Neural progenitor cell (in vitro differentiated cells): ENCODE measurements at regions not wholly inside any gene's neighbourhood (a gene's known extent, or its start where the extent isn't known, plus 50 kb on each side); places are given as distances from the start of the nearest gene placed in this dataset.

Source experiments
- DNase-seq: peaks from one replicate; pipeline ENCODE4 v3.0.0-alpha.2; 2016; ENCODE audit warnings: low spot score
- H2AFZ ChIP-seq: fragments of 200-600 bp; sonication (generic); replicated peaks from 2 replicates; pipeline ENCODE4 v1.6.1; 2016; ENCODE audit warnings: antibody characterized with exemption
- H3F3A ChIP-seq: fragments of 200-600 bp; sonication (generic); 2 replicates; pipeline ENCODE4 v1.6.1; 2016; ENCODE audit warnings: antibody characterized with exemption, low read depth
- H3K27ac ChIP-seq: fragments of 200-600 bp; sonication (generic); 2 replicates; pipeline ENCODE4 v1.5.1; 2016; ENCODE audit warnings: mild to moderate bottlenecking
- H3K27me3 ChIP-seq: fragments of 200-600 bp; sonication (generic); 2 replicates; pipeline ENCODE4 v1.6.1; 2016; ENCODE audit warnings: mild to moderate bottlenecking, moderate library complexity
- H3K36me3 ChIP-seq: fragments of 200-600 bp; sonication (generic); 2 replicates; pipeline ENCODE4 v1.5.1; 2016
- H3K4me1 ChIP-seq: fragments of 200-600 bp; sonication (generic); 2 replicates; pipeline ENCODE4 v1.6.1; 2016; ENCODE audit warnings: mixed run types
- H3K4me2 ChIP-seq: fragments of 200-600 bp; sonication (generic); 2 replicates; pipeline ENCODE4 v1.6.1; 2016
- H3K4me3 ChIP-seq: fragments of 200-600 bp; sonication (generic); 2 replicates; pipeline ENCODE4 v1.5.1; 2016
- H3K79me2 ChIP-seq: fragments of 200-600 bp; sonication (generic); 2 replicates; pipeline ENCODE4 v1.6.1; 2016; ENCODE audit warnings: low read depth
- H3K9ac ChIP-seq: fragments of 200-600 bp; sonication (generic); 2 replicates; pipeline ENCODE4 v1.6.1; 2016
- H3K9me3 ChIP-seq: fragments of 200-600 bp; sonication (generic); 2 replicates; pipeline ENCODE4 v1.5.1; 2016; ENCODE audit warnings: low read depth
- H4K20me1 ChIP-seq: fragments of 200-600 bp; sonication (generic); 2 replicates; pipeline ENCODE4 v1.6.1; 2016; ENCODE audit warnings: low read depth
- H3K27ac Mint-ChIP-seq: 3 replicates; pipeline ENCODE4 v1.8.0; 2021; ENCODE audit warnings: mixed read lengths
- H3K27me3 Mint-ChIP-seq: 2 replicates; pipeline ENCODE4 v1.8.0; 2022; ENCODE audit warnings: low read depth, mild to moderate bottlenecking, inconsistent platforms, moderate library complexity, mixed read lengths; ENCODE audit not compliant: insufficient read depth
- H3K36me3 Mint-ChIP-seq: 3 replicates; pipeline ENCODE4 v1.8.0; 2021; ENCODE audit warnings: mixed read lengths
- H3K4me1 Mint-ChIP-seq: 3 replicates; pipeline ENCODE4 v1.8.0; 2021; ENCODE audit warnings: mixed read lengths
- H3K4me3 Mint-ChIP-seq: 3 replicates; pipeline ENCODE4 v1.8.0; 2021; ENCODE audit warnings: mild to moderate bottlenecking, moderate library complexity, mixed read lengths
- H3K9me3 Mint-ChIP-seq: 3 replicates; pipeline ENCODE4 v1.8.0; 2020; ENCODE audit warnings: mixed read lengths
- EZH2 ChIP-seq: fragments of 200-600 bp; sonication (generic); IDR thresholded peaks from 2 replicates; pipeline ENCODE4 v1.6.1; 2017; ENCODE audit warnings: antibody characterized with exemption, mild to moderate bottlenecking, moderate library complexity
- EZH2phosphoT487 ChIP-seq: fragments of 200-600 bp; sonication (generic); IDR thresholded peaks from 2 replicates; pipeline ENCODE4 v1.6.1; 2017; ENCODE audit warnings: antibody characterized with exemption
- TF ChIP-seq, protein P1 (sequence below): fragments of 200-600 bp; sonication (generic); IDR thresholded peaks from 2 replicates; pipeline ENCODE4 v1.5.1; 2017; ENCODE audit warnings: antibody characterized with exemption, mild to moderate bottlenecking

DNA sequence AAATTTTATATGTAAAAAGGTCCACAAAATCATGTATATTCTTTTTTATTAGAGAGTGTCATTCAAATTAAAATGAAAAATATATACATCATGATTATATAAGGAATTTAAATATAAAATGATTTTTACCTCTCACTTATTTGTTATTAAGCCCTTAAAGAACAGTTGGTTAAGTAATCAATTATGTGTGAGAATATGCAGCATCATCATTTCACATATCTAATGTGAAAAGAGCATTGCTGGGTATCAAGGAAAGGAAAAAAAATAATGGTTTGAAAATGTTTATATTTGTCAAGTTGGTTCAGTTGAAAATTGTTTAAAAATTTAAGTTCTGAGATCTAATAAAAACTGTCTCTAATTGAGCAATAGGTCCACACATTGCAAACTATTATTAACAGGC, 363.6 kb upstream of the GRM3 start:
- Histone ChIP-seq H3F3A (no peaks in the 10 kb centered on the region), H3K27me3 (no peaks in the 10 kb centered on the region), H3K9me3 (no peaks in the 10 kb centered on the region), H3K9ac (no peak overlapping the region), H3K79me2 (no peaks in the 10 kb centered on the region), H3K27ac (no peak overlapping the region), H3K4me2 (no peak overlapping the region), H3K4me3 (no peak overlapping the region), H3K4me1 (no peaks in the 10 kb centered on the region), H3K36me3 (no peaks in the 10 kb centered on the region), H2AFZ (no peak overlapping the region), H4K20me1 (no peaks in the 10 kb centered on the region)
- no peaks in the 10 kb centered on the region for H3K4me1 Mint-ChIP-seq
- no peaks in the 10 kb centered on the region for H3K36me3 Mint-ChIP-seq
- no peaks in the 10 kb centered on the region for H3K27me3 Mint-ChIP-seq
- H3K9me3 Mint-ChIP-seq: peaks cover 4% of the 10 kb centered on the region
- no peak for DNase-seq
- H3K4me3 Mint-ChIP-seq: no peak overlapping the region
- TF ChIP-seq, protein P1, sequence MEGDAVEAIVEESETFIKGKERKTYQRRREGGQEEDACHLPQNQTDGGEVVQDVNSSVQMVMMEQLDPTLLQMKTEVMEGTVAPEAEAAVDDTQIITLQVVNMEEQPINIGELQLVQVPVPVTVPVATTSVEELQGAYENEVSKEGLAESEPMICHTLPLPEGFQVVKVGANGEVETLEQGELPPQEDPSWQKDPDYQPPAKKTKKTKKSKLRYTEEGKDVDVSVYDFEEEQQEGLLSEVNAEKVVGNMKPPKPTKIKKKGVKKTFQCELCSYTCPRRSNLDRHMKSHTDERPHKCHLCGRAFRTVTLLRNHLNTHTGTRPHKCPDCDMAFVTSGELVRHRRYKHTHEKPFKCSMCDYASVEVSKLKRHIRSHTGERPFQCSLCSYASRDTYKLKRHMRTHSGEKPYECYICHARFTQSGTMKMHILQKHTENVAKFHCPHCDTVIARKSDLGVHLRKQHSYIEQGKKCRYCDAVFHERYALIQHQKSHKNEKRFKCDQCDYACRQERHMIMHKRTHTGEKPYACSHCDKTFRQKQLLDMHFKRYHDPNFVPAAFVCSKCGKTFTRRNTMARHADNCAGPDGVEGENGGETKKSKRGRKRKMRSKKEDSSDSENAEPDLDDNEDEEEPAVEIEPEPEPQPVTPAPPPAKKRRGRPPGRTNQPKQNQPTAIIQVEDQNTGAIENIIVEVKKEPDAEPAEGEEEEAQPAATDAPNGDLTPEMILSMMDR: no peak
- no peak for TF ChIP-seq EZH2phosphoT487
- TF ChIP-seq EZH2: no peak
- H3K27ac Mint-ChIP-seq: no peak overlapping the region

DNA sequence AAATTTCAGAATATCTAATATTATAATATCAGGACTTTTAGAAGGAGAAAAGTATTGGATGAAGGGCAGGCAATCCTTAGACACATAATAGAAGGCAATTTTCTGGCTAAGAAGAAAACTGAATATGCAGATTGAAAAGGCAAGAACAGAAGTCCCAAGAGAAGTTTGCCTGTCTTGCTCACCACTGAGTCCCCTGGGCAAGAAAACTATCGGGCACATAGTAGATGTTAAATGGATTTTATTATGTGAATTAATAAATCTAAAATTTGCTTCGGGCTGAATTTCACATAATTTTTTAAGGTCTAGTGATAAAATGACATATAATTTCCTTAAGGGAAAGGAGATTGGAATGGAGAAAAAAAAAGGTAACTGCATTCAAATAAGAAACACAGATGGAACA, 380.9 kb upstream of the GRM3 start:
- no peaks in the 10 kb centered on the region for H3K27me3 Mint-ChIP-seq
- H3K4me3 Mint-ChIP-seq: no peak overlapping the region
- no peaks in the 10 kb centered on the region for H3K4me1 Mint-ChIP-seq
- Histone ChIP-seq H3K9ac (no peak overlapping the region), H3K9me3 (no peaks in the 10 kb centered on the region), H3K4me3 (no peak overlapping the region), H3K4me2 (no peak overlapping the region), H3K36me3 (no peaks in the 10 kb centered on the region), H3F3A (no peaks in the 10 kb centered on the region), H4K20me1 (no peaks in the 10 kb centered on the region), H3K27ac (no peak overlapping the region), H2AFZ (no peak overlapping the region), H3K4me1 (no peaks in the 10 kb centered on the region), H3K79me2 (no peaks in the 10 kb centered on the region), H3K27me3 (no peaks in the 10 kb centered on the region)
- no peak overlapping the region for H3K27ac Mint-ChIP-seq
- no peak for DNase-seq
- no peak for TF ChIP-seq EZH2
- TF ChIP-seq EZH2phosphoT487: no peak
- TF ChIP-seq, protein P1: no peak
- no peaks in the 10 kb centered on the region for H3K36me3 Mint-ChIP-seq
- no peaks in the 10 kb centered on the region for H3K9me3 Mint-ChIP-seq

- H3K27me3 ChIP-seq: no peaks in the 10 kb centered on the region
Measured at GRCh38 chr7:86257894-86258293, 385.8 kb upstream of the GRM3 start.

GRCh38 chr7:86252406-86252805, 391.3 kb upstream of the GRM3 start:
- H3K36me3 Mint-ChIP-seq: no peaks in the 10 kb centered on the region
- TF ChIP-seq EZH2phosphoT487: no peak
- TF ChIP-seq, protein P1: no peak
- no peak for TF ChIP-seq EZH2
- Histone ChIP-seq H4K20me1 (no peaks in the 10 kb centered on the region), H2AFZ (no peak overlapping the region), H3K9ac (no peak overlapping the region), H3F3A (no peaks in the 10 kb centered on the region), H3K4me1 (no peaks in the 10 kb centered on the region), H3K27me3 (no peaks in the 10 kb centered on the region), H3K79me2 (no peaks in the 10 kb centered on the region), H3K4me3 (no peak overlapping the region), H3K27ac (no peak overlapping the region), H3K36me3 (no peaks in the 10 kb centered on the region), H3K9me3 (no peaks in the 10 kb centered on the region), H3K4me2 (no peak overlapping the region)
- H3K4me1 Mint-ChIP-seq: no peaks in the 10 kb centered on the region
- H3K9me3 Mint-ChIP-seq: peaks cover 4% of the 10 kb centered on the region
- H3K27ac Mint-ChIP-seq: no peak overlapping the region
- H3K4me3 Mint-ChIP-seq: no peak overlapping the region
- DNase-seq: no peak
- peaks cover 2% of the 10 kb centered on the region for H3K27me3 Mint-ChIP-seq

More at GRCh38 chr7:86257894-86258293, 385.8 kb upstream of the GRM3 start:
- Histone ChIP-seq H3K4me2 (no peak overlapping the region), H3K36me3 (no peaks in the 10 kb centered on the region), H3K4me1 (no peaks in the 10 kb centered on the region), H3K79me2 (no peaks in the 10 kb centered on the region), H2AFZ (no peak overlapping the region), H3K4me3 (no peak overlapping the region), H3K27ac (no peak overlapping the region), H3K9ac (no peak overlapping the region), H3K9me3 (no peaks in the 10 kb centered on the region), H4K20me1 (no peaks in the 10 kb centered on the region), H3F3A (no peaks in the 10 kb centered on the region)
- DNase-seq: no peak
- no peak overlapping the region for H3K4me3 Mint-ChIP-seq
- peaks cover 4% of the 10 kb centered on the region for H3K9me3 Mint-ChIP-seq
- no peaks in the 10 kb centered on the region for H3K27me3 Mint-ChIP-seq
- H3K4me1 Mint-ChIP-seq: no peaks in the 10 kb centered on the region
- no peak overlapping the region for H3K27ac Mint-ChIP-seq
- no peaks in the 10 kb centered on the region for H3K36me3 Mint-ChIP-seq
- TF ChIP-seq EZH2phosphoT487: no peak
- no peak for TF ChIP-seq EZH2
